Gastrocnemius medialis (tissue), 4 donors: ENCODE measurements at regions not wholly inside any gene's neighbourhood (a gene's known extent, or its start where the extent isn't known, plus 50 kb on each side); places are given as distances from the start of the nearest gene placed in this dataset.

Source experiments
- CTCF ChIP-seq, 5 experiments: fragments of 450-650 bp in 3 of 5; fragments of 200-600 bp in 2 of 5; sonication (generic) in 2 of 5; IDR thresholded peaks in 4 of 5; conservative IDR thresholded peaks in 1 of 5; 1 replicate in 4 of 5; 2 replicates in 1 of 5; pipeline ENCODE4 v1.5.1; 2016 to 2019; ENCODE audit warnings: antibody characterized with exemption in 5 of 5, mild to moderate bottlenecking in 3 of 5, moderate library complexity in 3 of 5
- POLR2A ChIP-seq, 2 donors: fragments of 450-650 bp; IDR thresholded peaks; one replicate each; pipeline ENCODE4 v1.6.1; 2017; ENCODE audit warnings: antibody characterized with exemption in 2 of 2, mild to moderate bottlenecking in 2 of 2, moderate library complexity in 2 of 2

GRCh38 chr17:70878879-70879278 lies 709.5 kb downstream of the KCNJ2 start:
- TF ChIP-seq CTCF (IDR thresholded peaks at IDR 0.05 in 4 of 5, conservative IDR thresholded peaks at IDR 0.05 in 1 of 5): no peak
- TF ChIP-seq POLR2A (IDR thresholded peaks at IDR 0.05): no peak
